Lower leg skin (tissue), 3 donors: ENCODE measurements at regions not wholly inside any gene's neighbourhood (a gene's known extent, or its start where the extent isn't known, plus 50 kb on each side); places are given as distances from the start of the nearest gene placed in this dataset.

Experiments used
- POLR2A ChIP-seq, 2 donors: fragments of 450-650 bp; IDR thresholded peaks; one replicate each; pipeline ENCODE4 v1.6.1; 2016 to 2017; ENCODE audit warnings: antibody characterized with exemption in 2 of 2, mild to moderate bottlenecking in 1 of 2, moderate library complexity in 1 of 2
- TF ChIP-seq, protein P1 (sequence below), 3 donors: fragments of 450-650 bp; IDR thresholded peaks; one replicate each; pipeline ENCODE4 v1.5.1; 2016; ENCODE audit warnings: antibody characterized with exemption in 3 of 3, mild to moderate bottlenecking in 3 of 3, moderate library complexity in 2 of 3

DNA sequence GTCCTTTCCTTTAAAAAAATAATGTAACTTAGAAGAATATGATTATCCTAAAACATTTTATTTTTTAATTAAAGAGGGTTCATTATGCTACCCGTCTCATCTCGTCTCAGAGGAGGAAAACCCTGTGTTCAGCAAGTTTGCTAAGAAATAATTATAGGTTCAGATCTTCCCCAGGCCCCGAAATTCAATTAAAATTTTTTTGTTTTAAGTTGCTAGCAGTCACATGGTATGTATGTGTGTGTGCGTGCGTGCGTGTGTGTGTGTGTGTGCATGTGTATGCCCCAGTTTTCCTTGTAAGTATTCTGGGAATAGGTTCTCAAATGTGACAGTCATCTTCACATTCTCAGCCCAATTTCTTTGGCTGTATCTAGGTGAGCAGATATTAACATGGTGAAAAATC lies 86.6 kb upstream of the HOXC13 start:
- no peak for TF ChIP-seq POLR2A (IDR thresholded peaks at IDR 0.05)
- TF ChIP-seq, protein P1, sequence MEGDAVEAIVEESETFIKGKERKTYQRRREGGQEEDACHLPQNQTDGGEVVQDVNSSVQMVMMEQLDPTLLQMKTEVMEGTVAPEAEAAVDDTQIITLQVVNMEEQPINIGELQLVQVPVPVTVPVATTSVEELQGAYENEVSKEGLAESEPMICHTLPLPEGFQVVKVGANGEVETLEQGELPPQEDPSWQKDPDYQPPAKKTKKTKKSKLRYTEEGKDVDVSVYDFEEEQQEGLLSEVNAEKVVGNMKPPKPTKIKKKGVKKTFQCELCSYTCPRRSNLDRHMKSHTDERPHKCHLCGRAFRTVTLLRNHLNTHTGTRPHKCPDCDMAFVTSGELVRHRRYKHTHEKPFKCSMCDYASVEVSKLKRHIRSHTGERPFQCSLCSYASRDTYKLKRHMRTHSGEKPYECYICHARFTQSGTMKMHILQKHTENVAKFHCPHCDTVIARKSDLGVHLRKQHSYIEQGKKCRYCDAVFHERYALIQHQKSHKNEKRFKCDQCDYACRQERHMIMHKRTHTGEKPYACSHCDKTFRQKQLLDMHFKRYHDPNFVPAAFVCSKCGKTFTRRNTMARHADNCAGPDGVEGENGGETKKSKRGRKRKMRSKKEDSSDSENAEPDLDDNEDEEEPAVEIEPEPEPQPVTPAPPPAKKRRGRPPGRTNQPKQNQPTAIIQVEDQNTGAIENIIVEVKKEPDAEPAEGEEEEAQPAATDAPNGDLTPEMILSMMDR (IDR thresholded peaks at IDR 0.05), result no peak
